Tibial nerve (tissue), 4 donors: ENCODE measurements at regions not wholly inside any gene's neighbourhood (a gene's known extent, or its start where the extent isn't known, plus 50 kb on each side); places are given as distances from the start of the nearest gene placed in this dataset.
A peak's percentile ranks its signal among the peaks of the same experiment; 100 is the strongest.
"Not testable (repeated sequence)": the region's sequence is repeated elsewhere in the genome, so short reads cannot be mapped to it uniquely, and the experiment has no call there.

Experiments used
- DNase-seq, 2 donors: peaks; one replicate each; pipeline ENCODE4 v3.0.0-alpha.2; 2019; ENCODE audit warnings: low spot score in 2 of 2
- H3K27ac ChIP-seq, 4 donors: fragments of 200-600 bp; sonication (generic) in 3 of 4; one replicate each; pipeline ENCODE4 v1.5.1; 2017 to 2019; ENCODE audit warnings: mild to moderate bottlenecking in 1 of 4
- H3K27me3 ChIP-seq, 2 donors: fragments of 200-600 bp; sonication (generic) in 1 of 2; one replicate each; pipeline versions ENCODE4 v1.5.1 to v1.6.0; 2017 to 2019
- H3K36me3 ChIP-seq, 3 donors: fragments of 200-600 bp; sonication (generic); one replicate each; pipeline ENCODE4 v1.5.1; 2018 to 2019
- H3K4me1 ChIP-seq, 4 donors: fragments of 200-600 bp; sonication (generic) in 3 of 4; one replicate each; pipeline ENCODE4 v1.5.1; 2017 to 2019
- H3K4me3 ChIP-seq, 4 donors: fragments of 200-600 bp; sonication (generic) in 3 of 4; one replicate each; pipeline ENCODE4 v1.5.1; 2017 to 2019; ENCODE audit warnings: mild to moderate bottlenecking in 1 of 4, moderate library complexity in 1 of 4
- H3K9me3 ChIP-seq, 4 donors: fragments of 200-600 bp; sonication (generic) in 3 of 4; one replicate each; pipeline ENCODE4 v1.5.1; 2017 to 2019
- CTCF ChIP-seq, 5 experiments: fragments of 200-600 bp in 3 of 5; fragments of 450-650 bp in 2 of 5; sonication (generic) in 3 of 5; IDR thresholded peaks; one replicate each; pipeline ENCODE4 v1.5.1; 2016 to 2019; ENCODE audit warnings: antibody characterized with exemption in 5 of 5, mild to moderate bottlenecking in 3 of 5, moderate library complexity in 2 of 5
- EP300 ChIP-seq, 2 donors: sonication (generic); formaldehyde crosslinking; IDR thresholded peaks; one replicate each; pipeline ENCODE4 v1.6.1; 2017; ENCODE audit warnings: antibody characterized with exemption in 2 of 2, mild to moderate bottlenecking in 1 of 2
- POLR2A ChIP-seq, 2 donors: fragments of 450-650 bp; IDR thresholded peaks; one replicate each; pipeline ENCODE4 v1.6.1; 2017; ENCODE audit warnings: antibody characterized with exemption in 2 of 2, mild to moderate bottlenecking in 2 of 2, moderate library complexity in 2 of 2
- WGBS, 2 donors: methylation state at CpG; one replicate each; pipeline ENCODE4 v1.1.5; 2018; 5-methylcytosine and 5-hydroxymethylcytosine counted together

GRCh38 chr6:144384427-144384826, 99.3 kb downstream of the UTRN start:
- no peak for DNase-seq
- Histone ChIP-seq H3K4me3 (no peak overlapping the region), H3K27ac (no peak overlapping the region), H3K4me1 (peaks cover 0 to 54% (median 3%) of the 10 kb centered on the region in 4 donors), H3K9me3 (peaks cover 0 to 6% (median 0%) of the 10 kb centered on the region in 4 donors), H3K36me3 (no peaks in the 10 kb centered on the region), H3K27me3 (no peaks in the 10 kb centered on the region)
- WGBS, 2 donors, result 90 to 95% methylated on average over 4 of the region's 4 CpGs
- TF ChIP-seq CTCF (IDR thresholded peaks at IDR 0.05) (no peak), POLR2A (IDR thresholded peaks at IDR 0.05) (no peak), EP300 (IDR thresholded peaks at IDR 0.05) (no peak)

DNA sequence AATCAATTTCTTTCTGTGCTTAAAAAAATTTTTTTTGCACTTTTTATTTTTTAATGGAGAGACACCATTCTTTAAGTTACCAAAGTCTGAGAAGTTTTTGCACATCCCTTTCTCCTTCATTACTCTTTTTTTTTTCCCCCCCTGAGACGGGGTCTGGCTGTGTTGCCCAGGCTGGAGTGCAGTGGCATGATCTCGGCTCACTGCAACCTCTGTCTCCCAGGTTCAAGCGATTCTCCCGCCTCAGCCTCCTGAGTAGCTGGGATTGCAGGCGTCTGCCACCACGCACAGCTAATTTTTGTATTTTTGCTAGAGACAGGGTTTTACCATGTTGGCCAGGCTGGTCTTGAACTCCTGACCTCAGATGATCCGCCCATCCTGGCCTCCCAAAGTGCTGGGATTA, 104.3 kb downstream of the UTRN start:
- not testable (repeated sequence) for DNase-seq, H3K9me3 ChIP-seq, H3K27ac ChIP-seq, H3K4me3 ChIP-seq, H3K27me3 ChIP-seq, H3K36me3 ChIP-seq
- H3K4me1 ChIP-seq, result peaks cover 0 to 70% (median 5%) of the 10 kb centered on the region in 4 donors
- 93 to 96% methylated on average over 7 of the region's 7 CpGs for WGBS, 2 donors

- DNase-seq, result no peak
- Histone ChIP-seq H3K27me3 (no peaks in the 10 kb centered on the region), H3K36me3 (no peaks in the 10 kb centered on the region), H3K9me3 (no peaks in the 10 kb centered on the region), H3K27ac (no peak overlapping the region), H3K4me1 (peaks cover 0 to 78% (median 5%) of the 10 kb centered on the region in 4 donors), H3K4me3 (no peak overlapping the region)
- WGBS, 2 donors, result 89 to 90% methylated on average over 5 of the region's 5 CpGs
- TF ChIP-seq EP300 (IDR thresholded peaks at IDR 0.05), result no peak
- TF ChIP-seq CTCF (IDR thresholded peaks at IDR 0.05), result no peak
- no peak for TF ChIP-seq POLR2A (IDR thresholded peaks at IDR 0.05)
Measured at GRCh38 chr6:144390202-144390601, 105.1 kb downstream of the UTRN start.

GRCh38 chr6:144390886-144391285, 105.8 kb downstream of the UTRN start:
- no peaks in the 10 kb centered on the region for H3K27me3 ChIP-seq
- no peaks in the 10 kb centered on the region for H3K36me3 ChIP-seq
- H3K9me3 ChIP-seq, result no peaks in the 10 kb centered on the region
- DNase-seq, result no peak
- no peak overlapping the region for H3K27ac ChIP-seq
- no peak for TF ChIP-seq POLR2A (IDR thresholded peaks at IDR 0.05)
- TF ChIP-seq EP300 (IDR thresholded peaks at IDR 0.05), result no peak
- no peak for TF ChIP-seq CTCF (IDR thresholded peaks at IDR 0.05)
- peaks cover 0 to 83% (median 9%) of the 10 kb centered on the region in 4 donors for H3K4me1 ChIP-seq
- H3K4me3 ChIP-seq, result no peak overlapping the region

GRCh38 chr6:144392536-144392935, 107.4 kb downstream of the UTRN start:
- no peaks in the 10 kb centered on the region for H3K9me3 ChIP-seq
- no peak for TF ChIP-seq POLR2A (IDR thresholded peaks at IDR 0.05)
- TF ChIP-seq EP300 (IDR thresholded peaks at IDR 0.05), result no peak
- peaks cover 0 to 82% (median 9%) of the 10 kb centered on the region in 4 donors for H3K4me1 ChIP-seq
- no peak overlapping the region for H3K27ac ChIP-seq
- no peak for DNase-seq
- H3K27me3 ChIP-seq, result no peaks in the 10 kb centered on the region
- no peaks in the 10 kb centered on the region for H3K36me3 ChIP-seq
- no peak overlapping the region for H3K4me3 ChIP-seq
- WGBS, 2 donors, result 63 to 68% methylated on average over 1 of the region's 1 CpG

GRCh38 chr6:144394210-144394609, 109.1 kb downstream of the UTRN start:
- DNase-seq, result no peak
- Histone ChIP-seq H3K4me3 (no peak overlapping the region), H3K27ac (peak overlapping the region in 1 of 4 donors; percentile 64), H3K4me1 (peaks cover 0 to 66% (median 8%) of the 10 kb centered on the region in 4 donors), H3K27me3 (no peaks in the 10 kb centered on the region), H3K9me3 (peaks cover 0 to 8% (median 0%) of the 10 kb centered on the region in 4 donors), H3K36me3 (peaks cover 0 to 2% (median 0%) of the 10 kb centered on the region in 3 donors)
- 92 to 93% methylated on average over 4 of the region's 4 CpGs for WGBS, 2 donors
- TF ChIP-seq CTCF (IDR thresholded peaks at IDR 0.05) (no peak), EP300 (IDR thresholded peaks at IDR 0.05) (no peak), POLR2A (IDR thresholded peaks at IDR 0.05) (no peak)
